NB4 (cell line): ENCODE measurements at regions not wholly inside any gene's neighbourhood (a gene's known extent, or its start where the extent isn't known, plus 50 kb on each side); places are given as distances from the start of the nearest gene placed in this dataset.

ENCODE experiments used
- DNase-seq: peaks from one replicate; pipeline ENCODE4 v3.0.0; 2010; ENCODE audit warnings: low read depth
- H3K4me3 ChIP-seq: one replicate; pipeline ENCODE4 v1.5.1; 2011; ENCODE audit warnings: mild to moderate bottlenecking, low read depth, low read length, moderate library complexity
- MYC ChIP-seq: IDR thresholded peaks from 2 replicates; pipeline ENCODE4 v1.6.1; 2011; ENCODE audit warnings: low read depth, low read length
- POLR2A ChIP-seq: IDR thresholded peaks from 2 replicates; pipeline ENCODE4 v1.6.1; 2011; ENCODE audit warnings: mild to moderate bottlenecking; ENCODE audit not compliant: insufficient read length; ENCODE audit errors: extremely low read depth
- TF ChIP-seq, protein P1 (sequence below): IDR thresholded peaks from one replicate; pipeline ENCODE4 v1.5.1; 2012; ENCODE audit warnings: low read depth, low read length
- TF ChIP-seq, protein P2 (sequence below): IDR thresholded peaks from 2 replicates; pipeline ENCODE4 v1.6.1; 2011; ENCODE audit warnings: low read depth, low read length

DNA sequence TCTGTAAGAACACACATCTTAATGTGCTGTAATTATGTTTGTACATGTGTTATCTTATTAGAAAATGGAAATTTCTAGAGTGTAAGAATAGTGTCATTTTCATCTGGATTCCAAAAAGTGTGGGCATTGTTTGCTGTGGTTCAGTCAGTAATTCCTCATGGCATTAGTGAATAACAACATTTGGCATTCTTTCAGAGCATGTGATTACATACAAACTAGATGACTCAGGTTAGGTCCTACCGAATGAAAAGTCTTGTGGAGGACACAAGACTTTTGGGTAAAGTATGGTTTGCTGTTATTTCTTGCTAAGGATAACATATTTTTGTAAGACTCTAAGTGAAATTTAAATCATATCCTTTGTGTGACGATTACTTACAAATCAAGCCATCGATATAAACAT is 593.1 kb upstream of the NRXN1 start:
- TF ChIP-seq, protein P1, sequence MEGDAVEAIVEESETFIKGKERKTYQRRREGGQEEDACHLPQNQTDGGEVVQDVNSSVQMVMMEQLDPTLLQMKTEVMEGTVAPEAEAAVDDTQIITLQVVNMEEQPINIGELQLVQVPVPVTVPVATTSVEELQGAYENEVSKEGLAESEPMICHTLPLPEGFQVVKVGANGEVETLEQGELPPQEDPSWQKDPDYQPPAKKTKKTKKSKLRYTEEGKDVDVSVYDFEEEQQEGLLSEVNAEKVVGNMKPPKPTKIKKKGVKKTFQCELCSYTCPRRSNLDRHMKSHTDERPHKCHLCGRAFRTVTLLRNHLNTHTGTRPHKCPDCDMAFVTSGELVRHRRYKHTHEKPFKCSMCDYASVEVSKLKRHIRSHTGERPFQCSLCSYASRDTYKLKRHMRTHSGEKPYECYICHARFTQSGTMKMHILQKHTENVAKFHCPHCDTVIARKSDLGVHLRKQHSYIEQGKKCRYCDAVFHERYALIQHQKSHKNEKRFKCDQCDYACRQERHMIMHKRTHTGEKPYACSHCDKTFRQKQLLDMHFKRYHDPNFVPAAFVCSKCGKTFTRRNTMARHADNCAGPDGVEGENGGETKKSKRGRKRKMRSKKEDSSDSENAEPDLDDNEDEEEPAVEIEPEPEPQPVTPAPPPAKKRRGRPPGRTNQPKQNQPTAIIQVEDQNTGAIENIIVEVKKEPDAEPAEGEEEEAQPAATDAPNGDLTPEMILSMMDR, result no peak
- no peak for TF ChIP-seq POLR2A
- TF ChIP-seq, protein P2, sequence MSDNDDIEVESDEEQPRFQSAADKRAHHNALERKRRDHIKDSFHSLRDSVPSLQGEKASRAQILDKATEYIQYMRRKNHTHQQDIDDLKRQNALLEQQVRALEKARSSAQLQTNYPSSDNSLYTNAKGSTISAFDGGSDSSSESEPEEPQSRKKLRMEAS, result no peak
- no peak for TF ChIP-seq MYC
- DNase-seq, result no peak
- H3K4me3 ChIP-seq, result no peak overlapping the region

DNA sequence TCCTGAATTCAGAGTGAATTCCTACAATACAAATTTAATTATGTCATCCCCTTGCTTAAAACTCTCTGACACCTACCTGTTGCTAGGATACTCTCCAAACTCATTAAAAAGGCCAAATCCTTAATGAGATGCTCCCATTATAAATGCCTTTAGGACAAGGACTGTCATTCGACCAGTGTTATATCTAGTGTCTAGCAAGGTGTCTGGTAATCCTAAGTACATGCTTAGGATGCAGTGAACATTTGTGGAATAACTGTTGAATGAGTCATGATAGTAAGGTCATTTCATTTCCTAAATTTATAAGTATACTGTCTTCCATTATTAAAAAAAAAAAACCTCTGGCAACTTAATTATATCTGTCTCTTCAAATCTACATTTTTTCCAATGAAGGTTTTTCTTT is 588.9 kb upstream of the NRXN1 start:
- no peak overlapping the region for H3K4me3 ChIP-seq
- no peak for DNase-seq

GRCh38 chr2:51619961-51620360 is 588.0 kb upstream of the NRXN1 start:
- TF ChIP-seq MYC, result no peak
- TF ChIP-seq, protein P1, result no peak
- TF ChIP-seq, protein P2, result no peak
- TF ChIP-seq POLR2A, result no peak
- no peak for DNase-seq

More for the DNA sequence above, 588.9 kb upstream of the NRXN1 start:
- TF ChIP-seq, protein P1, result no peak
- TF ChIP-seq POLR2A (no peak), MYC (no peak)
- TF ChIP-seq, protein P2, result no peak

GRCh38 chr2:51612387-51612786 is 580.5 kb upstream of the NRXN1 start:
- DNase-seq, result no peak
- no peak for TF ChIP-seq MYC
- no peak overlapping the region for H3K4me3 ChIP-seq

More at GRCh38 chr2:51619961-51620360, 588.0 kb upstream of the NRXN1 start:
- H3K4me3 ChIP-seq, result no peak overlapping the region

DNA sequence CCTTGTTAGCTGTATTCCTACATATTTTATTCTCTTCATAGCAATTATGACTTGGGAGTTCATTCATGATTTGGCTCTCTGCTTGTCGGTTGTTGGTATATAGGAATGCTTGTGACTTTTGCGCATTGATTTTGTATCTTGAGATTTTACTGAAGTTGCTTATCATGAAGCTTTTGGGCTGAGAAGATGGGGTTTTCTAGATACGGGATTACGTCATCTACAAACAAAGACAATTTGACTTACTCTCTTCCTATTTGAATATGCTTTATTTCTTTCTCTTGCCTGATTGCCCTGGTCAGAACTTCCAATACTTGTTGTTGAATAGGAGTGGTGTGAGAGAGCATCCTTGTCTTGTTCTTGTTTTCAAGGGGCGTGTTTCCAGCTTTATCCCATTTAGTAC is 569.8 kb upstream of the NRXN1 start:
- no peak for DNase-seq
- TF ChIP-seq, protein P1, result no peak
- no peak for TF ChIP-seq POLR2A
- TF ChIP-seq, protein P2, result no peak
- TF ChIP-seq MYC, result no peak

DNA sequence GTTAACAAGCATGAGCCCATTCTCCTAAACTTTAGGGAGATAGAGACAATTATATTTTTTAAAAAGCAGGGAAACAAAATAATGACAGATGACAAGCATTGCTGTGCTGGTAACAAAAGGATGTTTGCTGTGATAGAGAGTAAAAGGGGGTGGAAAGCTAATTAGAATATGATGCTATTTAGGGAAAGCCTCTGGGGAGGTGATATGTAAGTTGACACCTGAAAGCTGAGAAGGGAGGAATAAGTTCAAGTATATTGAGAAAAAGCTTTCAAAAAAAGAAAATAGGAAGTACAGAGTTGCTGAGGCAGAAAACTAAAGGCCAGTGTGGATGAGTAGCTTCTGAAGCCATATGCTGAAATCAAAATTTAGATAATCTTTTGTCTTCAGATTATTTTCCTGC is 565.2 kb upstream of the NRXN1 start:
- TF ChIP-seq MYC, result no peak
- TF ChIP-seq, protein P2, result no peak
- TF ChIP-seq, protein P1, result no peak
- TF ChIP-seq POLR2A, result no peak
- H3K4me3 ChIP-seq, result no peak overlapping the region
- no peak for DNase-seq

More for the DNA sequence above, 569.8 kb upstream of the NRXN1 start:
- no peak overlapping the region for H3K4me3 ChIP-seq
